ENCODE measurements at regions not wholly inside any gene's neighbourhood (a gene's known extent, or its start where the extent isn't known, plus 50 kb on each side); places are given as distances from the start of the nearest gene placed in this dataset.

GRCh38 chr7:17700138-17700537 is 240.2 kb downstream of the SNX13 start:
- TF ChIP-seq CTCF (IDR thresholded peaks at IDR 0.05) (no peak), POLR2A (IDR thresholded peaks at IDR 0.05) (no peak)

All from vagina (tissue), 2 donors.